ENCODE measurements at regions not wholly inside any gene's neighbourhood (a gene's known extent, or its start where the extent isn't known, plus 50 kb on each side); places are given as distances from the start of the nearest gene placed in this dataset.

GRCh38 chr1:233543338-233544255, 70.3 kb upstream of the KCNK1 start:
- no peak for TF ChIP-seq CTCF (IDR thresholded peaks at IDR 0.05; ENCODE audit: insufficient read depth, low read length, poor library complexity, severe bottlenecking)
- no peak overlapping the region for H3K4me3 ChIP-seq (ENCODE audit: low read depth, low read length)
- peak; percentile 99 for DNase-seq (ENCODE audit: low read depth)
- no peaks in the 10 kb centered on the region for H3K36me3 ChIP-seq (ENCODE audit: control insufficient read depth, insufficient read depth, low read length)
- no peaks in the 10 kb centered on the region for H3K27me3 ChIP-seq (ENCODE audit: control insufficient read depth, insufficient read depth, low read length)

GRCh38 chr1:233544304-233544703, 69.6 kb upstream of the KCNK1 start:
- H3K4me3 ChIP-seq (ENCODE audit: low read depth, low read length), result no peak overlapping the region
- DNase-seq (ENCODE audit: low read depth), result no peak

GRCh38 chr1:233547726-233548125, 66.2 kb upstream of the KCNK1 start:
- Histone ChIP-seq H3K36me3 (ENCODE audit: control insufficient read depth, insufficient read depth, low read length) (no peaks in the 10 kb centered on the region), H3K27me3 (ENCODE audit: control insufficient read depth, insufficient read depth, low read length) (no peaks in the 10 kb centered on the region), H3K4me3 (ENCODE audit: low read depth, low read length) (no peak overlapping the region)
- no peak for DNase-seq (ENCODE audit: low read depth)
- no peak for TF ChIP-seq CTCF (IDR thresholded peaks at IDR 0.05; ENCODE audit: insufficient read depth, low read length, poor library complexity, severe bottlenecking)

More at GRCh38 chr1:233544304-233544703, 69.6 kb upstream of the KCNK1 start:
- TF ChIP-seq CTCF (IDR thresholded peaks at IDR 0.05; ENCODE audit: insufficient read depth, low read length, poor library complexity, severe bottlenecking), result no peak
- Histone ChIP-seq H3K27me3 (ENCODE audit: control insufficient read depth, insufficient read depth, low read length) (no peaks in the 10 kb centered on the region), H3K36me3 (ENCODE audit: control insufficient read depth, insufficient read depth, low read length) (no peaks in the 10 kb centered on the region)

GRCh38 chr1:233549404-233549803, 64.5 kb upstream of the KCNK1 start:
- Histone ChIP-seq H3K27me3 (ENCODE audit: control insufficient read depth, insufficient read depth, low read length) (no peaks in the 10 kb centered on the region), H3K36me3 (ENCODE audit: control insufficient read depth, insufficient read depth, low read length) (no peaks in the 10 kb centered on the region), H3K4me3 (ENCODE audit: low read depth, low read length) (no peak overlapping the region)
- TF ChIP-seq CTCF (IDR thresholded peaks at IDR 0.05; ENCODE audit: insufficient read depth, low read length, poor library complexity, severe bottlenecking), result no peak
- DNase-seq (ENCODE audit: low read depth), result no peak

GRCh38 chr1:233549917-233550316, 64.0 kb upstream of the KCNK1 start:
- Histone ChIP-seq H3K36me3 (ENCODE audit: control insufficient read depth, insufficient read depth, low read length) (no peaks in the 10 kb centered on the region), H3K27me3 (ENCODE audit: control insufficient read depth, insufficient read depth, low read length) (no peaks in the 10 kb centered on the region), H3K4me3 (ENCODE audit: low read depth, low read length) (no peak overlapping the region)
- no peak for DNase-seq (ENCODE audit: low read depth)
- no peak for TF ChIP-seq CTCF (IDR thresholded peaks at IDR 0.05; ENCODE audit: insufficient read depth, low read length, poor library complexity, severe bottlenecking)
